Heart left ventricle (tissue), 16 donors: ENCODE measurements at regions not wholly inside any gene's neighbourhood (a gene's known extent, or its start where the extent isn't known, plus 50 kb on each side); places are given as distances from the start of the nearest gene placed in this dataset.

Experiments used
- ATAC-seq, 4 donors: fragments of 200-7000 bp; cut with Tn5 transposase; one replicate each; pipeline ENCODE4 v1.9.1; 2020 to 2022; ENCODE audit warnings: moderate library complexity in 4 of 4, mild to moderate bottlenecking in 3 of 4, moderate number of reproducible peaks in 1 of 4
- DNase-seq, 5 donors: peaks; one replicate each; pipeline ENCODE4 v3.0.0-alpha.2; 2020
- H3K27ac ChIP-seq, 12 donors: fragments of 200-600 bp; sonication (generic) in 4 of 12; one replicate each; pipeline versions ENCODE4 v1.5.0 to v1.8.0; 2016 to 2022; ENCODE audit warnings: mild to moderate bottlenecking in 2 of 12
- H3K27me3 ChIP-seq, 9 donors: fragments of 200-600 bp; sonication (generic) in 2 of 9; one replicate each; pipeline versions ENCODE4 v1.5.1 to v1.8.0; 2016 to 2022; ENCODE audit warnings: mild to moderate bottlenecking in 3 of 9
- H3K36me3 ChIP-seq, 9 donors: fragments of 200-600 bp; sonication (generic) in 2 of 9; one replicate each; pipeline versions ENCODE4 v1.5.0 to v1.8.0; 2018 to 2022; ENCODE audit warnings: mild to moderate bottlenecking in 2 of 9
- H3K4me1 ChIP-seq, 12 donors: fragments of 200-600 bp; sonication (generic) in 4 of 12; one replicate each; pipeline versions ENCODE4 v1.5.0 to v1.8.0; 2016 to 2022; ENCODE audit warnings: mild to moderate bottlenecking in 3 of 12
- H3K4me3 ChIP-seq, 12 donors: fragments of 200-600 bp; sonication (generic) in 4 of 12; one replicate each; pipeline versions ENCODE4 v1.5.0 to v1.8.0; 2017 to 2022; ENCODE audit warnings: mild to moderate bottlenecking in 9 of 12, moderate library complexity in 4 of 12
- H3K9me3 ChIP-seq, 12 donors: fragments of 200-600 bp; sonication (generic) in 4 of 12; one replicate each; pipeline versions ENCODE4 v1.5.0 to v1.8.0; 2016 to 2022; ENCODE audit warnings: mild to moderate bottlenecking in 1 of 12
- CTCF ChIP-seq, 12 donors: fragments of 200-600 bp; sonication (generic) in 4 of 12; IDR thresholded peaks; one replicate each; pipeline versions ENCODE4 v1.5.0 to v1.8.0; 2018 to 2022; ENCODE audit warnings: antibody characterized with exemption in 12 of 12, mild to moderate bottlenecking in 5 of 12
- POLR2A ChIP-seq, 2 donors: fragments of 450-650 bp; IDR thresholded peaks; one replicate each; pipeline ENCODE4 v1.6.1; 2017; ENCODE audit warnings: antibody characterized with exemption in 2 of 2, mild to moderate bottlenecking in 2 of 2, moderate library complexity in 2 of 2
- WGBS, 4 donors: extraction: QIAGEN DNeasy Blood & Tissue Kit in 2 of 4; methylation state at CpG; one replicate each; pipeline versions ENCODE4 v1.1.5 to v1.1.7; 2013 to 2018; 5-methylcytosine and 5-hydroxymethylcytosine counted together
- intact Hi-C, 10 donors: fragments of 100-400 bp; cut with DNase I; formaldehyde crosslinking; loops; one replicate each; pipeline versions ENCODE4 v1.11.1 to v1.14.2; 2022
- donor health status: ischemic (EF 13 %, LVEDD 7.1; RV severe dilation, severe dysfunction).
- donor health status: healthy with polysubstance abuse.
- donor health status: DM: no; HTN: yes; CAD: no.
- donor health status: DM: no; HTN: no; CAD: no.
- donor health status: ischemic (EF 25% LVEDD 6.9; RV normal size, moderate dysfunction).
- donor health status: ischemic (EF 25% LVEDD 5.7; RV mildly dilated, moderate dysfunction).
- donor health status: healthy.
- donor health status: DM: yes; HTN: yes; CAD: no.
- donor health status: ischemic (EF 35%, LVEDD 5.7; RV mildly dilated, moderate dysfunction).
- donor health status: nonischemic (EF 11% LVEDD 7.7; RV severe dilation, severe dysfunction).
- donor health status: DM: yes; HTN: yes; CAD: no.
- donor health status: PGD.
- donor health status: ischemic (EF 29% LVEDD 5.4; RV normal size, mild dysfunction).
- donor health status: nonischemic (EF 23%, LVEDD 6.1; RV moderate dilation, normal function).

- intact Hi-C loops: no loop called here
- H3K36me3 ChIP-seq: no peaks in the 10 kb centered on the region
- ATAC-seq: no peak
- H3K27me3 ChIP-seq: peaks cover 0 to 18% (median 0%) of the 10 kb centered on the region in 9 donors
- 71 to 81% (median 77%) methylated on average over 10 of the region's 10 CpGs for WGBS, 4 donors
- no peaks in the 10 kb centered on the region for H3K9me3 ChIP-seq
- no peak overlapping the region for H3K27ac ChIP-seq
- TF ChIP-seq CTCF (IDR thresholded peaks at IDR 0.05) (no peak), POLR2A (IDR thresholded peaks at IDR 0.05) (no peak)
- H3K4me1 ChIP-seq: no peaks in the 10 kb centered on the region
- H3K4me3 ChIP-seq: no peak overlapping the region
- no peak for DNase-seq
These were observed 209.7 kb upstream of the RADX start for GRCh38 chrX:106401965-106402559.

- no peaks in the 10 kb centered on the region for H3K9me3 ChIP-seq
- no peak for DNase-seq
- no peaks in the 10 kb centered on the region for H3K36me3 ChIP-seq
- no peak for ATAC-seq
- peaks cover 0 to 15% (median 0%) of the 10 kb centered on the region in 9 donors for H3K27me3 ChIP-seq
- intact Hi-C loops: no loop called here
- H3K4me3 ChIP-seq: no peak overlapping the region
- no peak overlapping the region for H3K27ac ChIP-seq
- TF ChIP-seq CTCF (IDR thresholded peaks at IDR 0.05) (no peak), POLR2A (IDR thresholded peaks at IDR 0.05) (no peak)
- H3K4me1 ChIP-seq: no peaks in the 10 kb centered on the region
- 62 to 83% (median 79%) methylated on average over 1 of the region's 1 CpG for WGBS, 4 donors
These were observed 207.3 kb upstream of the RADX start for GRCh38 chrX:106404512-106404911.

- peaks cover 0 to 14% (median 0%) of the 10 kb centered on the region in 9 donors for H3K27me3 ChIP-seq
- no peaks in the 10 kb centered on the region for H3K9me3 ChIP-seq
- no peak overlapping the region for H3K27ac ChIP-seq
- ATAC-seq: no peak
- no peaks in the 10 kb centered on the region for H3K4me1 ChIP-seq
- WGBS, 4 donors: 29 to 43% (median 38%) methylated on average over 2 of the region's 2 CpGs
- intact Hi-C loops: no loop called here
- no peaks in the 10 kb centered on the region for H3K36me3 ChIP-seq
- no peak for DNase-seq
- TF ChIP-seq POLR2A (IDR thresholded peaks at IDR 0.05) (no peak), CTCF (IDR thresholded peaks at IDR 0.05) (peak in 11 of 12 donors; percentile 10 to 71 (median 49))
- H3K4me3 ChIP-seq: no peak overlapping the region
These were observed 196.4 kb upstream of the RADX start for GRCh38 chrX:106415276-106415895.

- H3K4me1 ChIP-seq: no peaks in the 10 kb centered on the region
- no peaks in the 10 kb centered on the region for H3K36me3 ChIP-seq
- H3K27me3 ChIP-seq: peaks cover 0 to 33% (median 0%) of the 10 kb centered on the region in 9 donors
- H3K27ac ChIP-seq: no peak overlapping the region
- 41 to 68% (median 56%) methylated on average over 4 of the region's 4 CpGs for WGBS, 4 donors
- no peak overlapping the region for H3K4me3 ChIP-seq
- TF ChIP-seq CTCF (IDR thresholded peaks at IDR 0.05) (no peak), POLR2A (IDR thresholded peaks at IDR 0.05) (no peak)
- intact Hi-C loops: no loop called here
- ATAC-seq (no peak), DNase-seq (no peak)
- H3K9me3 ChIP-seq: no peaks in the 10 kb centered on the region
These were observed 175.1 kb upstream of the RADX start for GRCh38 chrX:106436691-106437090.
